Choroid plexus epithelial cell (primary cell): ENCODE measurements at regions not wholly inside any gene's neighbourhood (a gene's known extent, or its start where the extent isn't known, plus 50 kb on each side); places are given as distances from the start of the nearest gene placed in this dataset.

Experiments
- DNase-seq: peaks from one replicate; pipeline ENCODE4 v3.0.0-alpha.2; 2010; ENCODE audit warnings: low read depth
- H3K4me3 ChIP-seq: 2 replicates; pipeline ENCODE4 v1.5.1; 2011; ENCODE audit warnings: low read depth, mild to moderate bottlenecking, control low read depth, low read length, moderate library complexity
- CTCF ChIP-seq: conservative IDR thresholded peaks from 2 replicates; pipeline ENCODE4 v1.5.1; 2011; ENCODE audit warnings: low read depth, mild to moderate bottlenecking, control low read depth, inconsistent platforms, low read length, moderate library complexity

- DNase-seq = no peak
- H3K4me3 ChIP-seq = no peak overlapping the region
- TF ChIP-seq CTCF = no peak
These were observed 310.6 kb upstream of the ATP11B start for GRCh38 chr3:182482705-182483104.

GRCh38 chr3:182484682-182485081 lies 308.6 kb upstream of the ATP11B start:
- TF ChIP-seq CTCF = no peak
- no peak for DNase-seq
- no peak overlapping the region for H3K4me3 ChIP-seq

DNA sequence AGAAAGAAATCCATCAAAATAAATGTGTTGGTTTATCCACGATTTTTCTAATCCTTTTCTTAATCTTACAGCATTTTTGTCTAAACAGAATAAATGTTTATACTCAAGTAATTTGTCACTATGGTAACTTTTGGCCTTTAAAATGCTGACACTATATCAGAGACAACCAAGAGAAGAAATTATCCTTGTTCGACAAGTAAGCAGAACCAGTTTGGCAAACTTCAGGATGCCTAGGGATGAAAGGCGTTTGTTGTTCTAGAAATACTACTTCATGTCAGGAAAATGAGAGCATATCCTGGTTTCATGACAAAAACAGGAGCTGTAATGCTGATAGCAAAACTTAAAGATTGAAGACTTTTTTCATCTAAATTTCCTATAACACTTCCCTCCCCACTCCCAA lies 308.0 kb upstream of the ATP11B start:
- no peak for TF ChIP-seq CTCF
- no peak for DNase-seq
- no peak overlapping the region for H3K4me3 ChIP-seq

DNA sequence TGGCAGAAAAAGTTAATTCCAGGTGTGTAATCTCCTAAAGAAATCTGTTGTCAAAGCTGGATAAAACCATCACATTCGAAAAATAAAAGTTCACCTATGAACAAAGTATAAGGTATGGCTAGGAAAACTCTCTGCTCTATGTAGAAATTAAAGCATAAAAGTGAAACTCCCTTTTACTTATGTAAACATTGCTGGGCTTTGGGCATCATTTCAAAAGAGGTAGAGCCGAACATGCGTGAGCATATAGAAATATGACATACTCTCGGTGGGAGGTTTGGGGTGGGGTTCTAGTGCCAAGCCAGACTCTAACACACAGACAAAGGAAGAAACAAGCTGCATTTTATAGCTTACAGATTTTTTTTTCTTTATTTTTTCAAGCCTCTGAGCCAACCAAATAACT lies 306.8 kb upstream of the ATP11B start:
- TF ChIP-seq CTCF = no peak
- H3K4me3 ChIP-seq = no peak overlapping the region
- DNase-seq = no peak

GRCh38 chr3:182487143-182487542 lies 306.2 kb upstream of the ATP11B start:
- H3K4me3 ChIP-seq = no peak overlapping the region
- DNase-seq = no peak
- TF ChIP-seq CTCF = no peak

DNA sequence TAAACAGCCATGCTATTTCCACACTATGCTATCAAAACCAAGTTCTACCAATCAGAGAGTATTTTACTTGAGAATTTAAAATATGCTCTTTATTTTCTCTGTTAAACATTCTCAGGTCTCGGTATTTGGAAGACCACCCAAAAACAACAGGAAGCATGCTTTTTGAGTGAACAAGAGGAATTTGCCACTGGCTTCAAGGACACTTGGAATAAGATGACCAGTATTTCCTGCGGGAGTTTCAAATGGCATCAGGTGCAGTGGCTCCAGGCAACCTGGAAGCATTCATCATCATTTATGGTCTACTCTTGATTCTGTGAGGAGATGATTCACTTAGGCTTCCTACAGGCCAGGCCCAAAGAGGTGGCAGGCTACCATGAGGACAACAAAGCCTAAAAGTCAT lies 305.7 kb upstream of the ATP11B start:
- no peak overlapping the region for H3K4me3 ChIP-seq
- TF ChIP-seq CTCF = no peak
- DNase-seq = no peak

- peak; percentile 29 for TF ChIP-seq CTCF
- H3K4me3 ChIP-seq = no peak overlapping the region
- DNase-seq = peak; percentile 15
These were observed 302.5 kb upstream of the ATP11B start for GRCh38 chr3:182490596-182491491.
